ENCODE measurements at regions not wholly inside any gene's neighbourhood (a gene's known extent, or its start where the extent isn't known, plus 50 kb on each side); places are given as distances from the start of the nearest gene placed in this dataset.

- no peaks in the 10 kb centered on the region for H3F3A ChIP-seq (ENCODE audit: control insufficient read depth, insufficient read depth)
- H3K9me3 ChIP-seq (ENCODE audit: control insufficient read depth, insufficient read depth, low read length), result peaks cover 30% of the 10 kb centered on the region; the same call in 1 of the 2 replicates
- H3K27me3 ChIP-seq (ENCODE audit: control insufficient read depth, low read length), result no peaks in the 10 kb centered on the region
- no peaks in the 10 kb centered on the region for H3K4me1 ChIP-seq (ENCODE audit: control insufficient read depth, low read length)
- no peak overlapping the region for H3K27ac ChIP-seq (ENCODE audit: low read depth, low read length)
- H3K9me2 ChIP-seq (replicated peaks; ENCODE audit: control insufficient read depth, low read length), result no peaks in the 10 kb centered on the region
- H4K20me1 ChIP-seq (ENCODE audit: control insufficient read depth, insufficient read depth, low read depth, low read length), result no peaks in the 10 kb centered on the region
- no peak overlapping the region for H3K4me3 ChIP-seq (ENCODE audit: low read length)
- H3K36me3 ChIP-seq (ENCODE audit: control insufficient read depth, low read length), result peaks cover 2% of the 10 kb centered on the region; the same call in 1 of the 2 replicates
- TF ChIP-seq, protein P1, sequence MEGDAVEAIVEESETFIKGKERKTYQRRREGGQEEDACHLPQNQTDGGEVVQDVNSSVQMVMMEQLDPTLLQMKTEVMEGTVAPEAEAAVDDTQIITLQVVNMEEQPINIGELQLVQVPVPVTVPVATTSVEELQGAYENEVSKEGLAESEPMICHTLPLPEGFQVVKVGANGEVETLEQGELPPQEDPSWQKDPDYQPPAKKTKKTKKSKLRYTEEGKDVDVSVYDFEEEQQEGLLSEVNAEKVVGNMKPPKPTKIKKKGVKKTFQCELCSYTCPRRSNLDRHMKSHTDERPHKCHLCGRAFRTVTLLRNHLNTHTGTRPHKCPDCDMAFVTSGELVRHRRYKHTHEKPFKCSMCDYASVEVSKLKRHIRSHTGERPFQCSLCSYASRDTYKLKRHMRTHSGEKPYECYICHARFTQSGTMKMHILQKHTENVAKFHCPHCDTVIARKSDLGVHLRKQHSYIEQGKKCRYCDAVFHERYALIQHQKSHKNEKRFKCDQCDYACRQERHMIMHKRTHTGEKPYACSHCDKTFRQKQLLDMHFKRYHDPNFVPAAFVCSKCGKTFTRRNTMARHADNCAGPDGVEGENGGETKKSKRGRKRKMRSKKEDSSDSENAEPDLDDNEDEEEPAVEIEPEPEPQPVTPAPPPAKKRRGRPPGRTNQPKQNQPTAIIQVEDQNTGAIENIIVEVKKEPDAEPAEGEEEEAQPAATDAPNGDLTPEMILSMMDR (IDR thresholded peaks at IDR 0.05; ENCODE audit: low read depth, low read length, poor library complexity, severe bottlenecking), result no peak
- no peak for TF ChIP-seq EZH2phosphoT487 (IDR thresholded peaks at IDR 0.05; ENCODE audit: borderline replicate concordance, low read length)
- H3K79me2 ChIP-seq (ENCODE audit: control insufficient read depth, low read length), result no peaks in the 10 kb centered on the region
- H3K4me2 ChIP-seq (ENCODE audit: low read length), result no peak overlapping the region
Measured at GRCh38 chr1:194268839-194269238, 1082.4 kb upstream of the B3GALT2 start.

DNA sequence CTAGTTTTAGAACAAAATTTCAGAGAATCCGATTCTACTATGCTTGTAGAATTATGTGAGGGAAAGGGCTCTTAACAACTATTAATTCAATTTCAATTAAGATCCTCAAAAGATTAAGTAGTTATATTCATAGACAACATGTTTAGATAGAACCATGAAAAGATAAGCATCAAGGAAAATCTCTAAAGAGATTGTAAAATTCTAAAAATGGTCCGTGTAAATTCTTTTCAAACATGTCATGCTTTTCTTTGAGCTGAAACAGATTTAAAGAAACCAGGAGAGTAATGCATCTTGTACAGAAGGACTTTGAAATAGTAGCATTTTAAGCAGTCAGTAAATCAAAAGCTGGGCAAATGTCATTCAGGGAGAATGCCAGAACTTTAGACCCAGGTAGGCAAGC is 1080.6 kb upstream of the B3GALT2 start:
- H3F3A ChIP-seq (ENCODE audit: control insufficient read depth, insufficient read depth), result no peaks in the 10 kb centered on the region
- H3K27ac ChIP-seq (ENCODE audit: low read depth, low read length), result no peak overlapping the region
- H3K4me3 ChIP-seq (ENCODE audit: low read length), result no peak overlapping the region
- H3K36me3 ChIP-seq (ENCODE audit: control insufficient read depth, low read length), result peaks cover 2% of the 10 kb centered on the region; the same call in 1 of the 2 replicates
- H4K20me1 ChIP-seq (ENCODE audit: control insufficient read depth, insufficient read depth, low read depth, low read length), result no peaks in the 10 kb centered on the region
- H3K79me2 ChIP-seq (ENCODE audit: control insufficient read depth, low read length), result no peaks in the 10 kb centered on the region
- no peak overlapping the region for H3K4me2 ChIP-seq (ENCODE audit: low read length)
- no peaks in the 10 kb centered on the region for H3K9me2 ChIP-seq (replicated peaks; ENCODE audit: control insufficient read depth, low read length)
- H3K27me3 ChIP-seq (ENCODE audit: control insufficient read depth, low read length), result no peaks in the 10 kb centered on the region
- H3K9me3 ChIP-seq (ENCODE audit: control insufficient read depth, insufficient read depth, low read length), result peaks cover 33% of the 10 kb centered on the region; the same call in 1 of the 2 replicates
- no peaks in the 10 kb centered on the region for H3K4me1 ChIP-seq (ENCODE audit: control insufficient read depth, low read length)
- TF ChIP-seq EZH2phosphoT487 (IDR thresholded peaks at IDR 0.05; ENCODE audit: borderline replicate concordance, low read length), result no peak
- TF ChIP-seq, protein P1 (IDR thresholded peaks at IDR 0.05; ENCODE audit: low read depth, low read length, poor library complexity, severe bottlenecking), result no peak

DNA sequence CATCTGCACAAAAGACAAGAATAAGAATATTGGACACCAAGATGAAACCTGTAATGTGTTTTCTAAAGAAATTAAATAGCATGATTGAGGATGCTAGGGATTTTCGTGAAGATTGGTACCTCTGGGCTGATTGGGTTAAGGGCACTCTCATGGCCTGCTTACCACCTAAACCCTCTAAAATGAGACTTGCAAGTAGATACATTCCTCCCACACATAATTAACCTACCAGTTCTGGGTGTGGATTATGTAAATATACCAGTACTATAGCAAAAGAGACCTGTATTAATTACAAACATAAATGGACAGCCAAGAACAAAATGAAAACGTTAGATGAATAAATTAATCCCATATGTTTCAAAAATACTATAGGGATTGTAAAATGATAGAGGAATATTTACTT is 1069.6 kb upstream of the B3GALT2 start:
- Histone ChIP-seq H3K4me1 (ENCODE audit: control insufficient read depth, low read length) (no peaks in the 10 kb centered on the region), H3K9me2 (replicated peaks; ENCODE audit: control insufficient read depth, low read length) (no peaks in the 10 kb centered on the region), H3K79me2 (ENCODE audit: control insufficient read depth, low read length) (no peaks in the 10 kb centered on the region), H3F3A (ENCODE audit: control insufficient read depth, insufficient read depth) (no peaks in the 10 kb centered on the region), H3K36me3 (ENCODE audit: control insufficient read depth, low read length) (no peaks in the 10 kb centered on the region), H3K4me2 (ENCODE audit: low read length) (no peak overlapping the region), H4K20me1 (ENCODE audit: control insufficient read depth, insufficient read depth, low read depth, low read length) (no peaks in the 10 kb centered on the region), H3K9me3 (ENCODE audit: control insufficient read depth, insufficient read depth, low read length) (no peaks in the 10 kb centered on the region), H3K27ac (ENCODE audit: low read depth, low read length) (no peak overlapping the region), H3K27me3 (ENCODE audit: control insufficient read depth, low read length) (no peaks in the 10 kb centered on the region), H3K4me3 (ENCODE audit: low read length) (no peak overlapping the region)
- TF ChIP-seq, protein P1 (IDR thresholded peaks at IDR 0.05; ENCODE audit: low read depth, low read length, poor library complexity, severe bottlenecking), result no peak

DNA sequence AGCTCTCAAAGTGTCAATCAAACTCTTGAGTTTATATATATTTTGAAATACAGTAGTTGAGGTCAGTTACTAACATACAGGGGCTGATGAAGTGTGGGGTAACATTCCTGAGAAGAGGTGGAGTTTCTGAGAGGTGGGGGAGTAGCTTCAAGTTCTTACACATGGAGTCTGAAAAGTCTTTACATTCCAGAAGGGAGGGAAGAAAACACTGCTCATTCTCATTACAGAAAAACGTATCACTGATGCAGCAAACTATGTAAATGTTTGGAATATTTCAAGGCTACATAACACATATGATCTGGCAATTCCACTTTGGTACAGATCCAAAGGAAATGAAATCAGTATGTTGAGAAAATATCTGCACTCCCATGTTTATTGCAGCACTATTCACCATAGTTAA is 1065.8 kb upstream of the B3GALT2 start:
- Histone ChIP-seq H3K4me3 (ENCODE audit: low read length) (no peak overlapping the region), H3K4me2 (ENCODE audit: low read length) (no peak overlapping the region), H3F3A (ENCODE audit: control insufficient read depth, insufficient read depth) (no peaks in the 10 kb centered on the region), H3K79me2 (ENCODE audit: control insufficient read depth, low read length) (no peaks in the 10 kb centered on the region), H4K20me1 (ENCODE audit: control insufficient read depth, insufficient read depth, low read depth, low read length) (no peaks in the 10 kb centered on the region), H3K36me3 (ENCODE audit: control insufficient read depth, low read length) (no peaks in the 10 kb centered on the region), H3K9me2 (replicated peaks; ENCODE audit: control insufficient read depth, low read length) (no peaks in the 10 kb centered on the region), H3K9me3 (ENCODE audit: control insufficient read depth, insufficient read depth, low read length) (peaks cover 4% of the 10 kb centered on the region; the same call in 1 of the 2 replicates), H3K27me3 (ENCODE audit: control insufficient read depth, low read length) (no peaks in the 10 kb centered on the region), H3K4me1 (ENCODE audit: control insufficient read depth, low read length) (no peaks in the 10 kb centered on the region), H3K27ac (ENCODE audit: low read depth, low read length) (no peak overlapping the region)
- TF ChIP-seq, protein P1 (IDR thresholded peaks at IDR 0.05; ENCODE audit: low read depth, low read length, poor library complexity, severe bottlenecking), result no peak
